BJ (cell line): ENCODE measurements at regions not wholly inside any gene's neighbourhood (a gene's known extent, or its start where the extent isn't known, plus 50 kb on each side); places are given as distances from the start of the nearest gene placed in this dataset.

Source experiments
- CTCF ChIA-PET: fragments of 350-600 bp; formaldehyde crosslinking; extraction: SDS; loops from one replicate; lab custom pipeline; 2021; ENCODE audit warnings: antibody characterized with exemption, inconsistent platforms; lab: Yijun Ruan, JAX
- POLR2A ChIA-PET: fragments of 300-600 bp; sonication (Branson Sonifier 250); formaldehyde crosslinking; extraction: SDS; loops from one replicate; lab custom pipeline; 2021; ENCODE audit warnings: antibody characterized with exemption; lab: Charles Lee
- DNase-seq: peaks from one replicate; pipeline ENCODE4 v3.0.0-alpha.2; 2011; ENCODE audit warnings: low read depth
- H3K27me3 ChIP-seq: 2 replicates; pipeline ENCODE4 v1.6.0; 2011; ENCODE audit warnings: low read length; ENCODE audit not compliant: control insufficient read depth, insufficient read depth
- H3K36me3 ChIP-seq: 2 replicates; pipeline ENCODE4 v1.5.1; 2011; ENCODE audit warnings: low read length; ENCODE audit not compliant: control insufficient read depth, insufficient read depth
- H3K4me3 ChIP-seq: 2 replicates; pipeline ENCODE4 v1.5.1; 2011; ENCODE audit warnings: low read depth, mild to moderate bottlenecking, control low read depth, low read length
- CTCF ChIP-seq: IDR thresholded peaks from 2 replicates; pipeline ENCODE4 v1.5.1; 2011; ENCODE audit warnings: low read depth, mild to moderate bottlenecking, control low read depth, inconsistent platforms, low read length, moderate library complexity; ENCODE audit not compliant: insufficient read depth

GRCh38 chr20:40891351-40891750, 137.3 kb upstream of the TOP1 start:
- H3K36me3 ChIP-seq = no peaks in the 10 kb centered on the region
- peaks cover 2% of the 10 kb centered on the region for H3K27me3 ChIP-seq
- TF ChIP-seq CTCF = no peak
- POLR2A ChIA-PET = no interaction called here
- H3K4me3 ChIP-seq = no peak overlapping the region
- DNase-seq = no peak
- CTCF ChIA-PET = no interaction called here

DNA sequence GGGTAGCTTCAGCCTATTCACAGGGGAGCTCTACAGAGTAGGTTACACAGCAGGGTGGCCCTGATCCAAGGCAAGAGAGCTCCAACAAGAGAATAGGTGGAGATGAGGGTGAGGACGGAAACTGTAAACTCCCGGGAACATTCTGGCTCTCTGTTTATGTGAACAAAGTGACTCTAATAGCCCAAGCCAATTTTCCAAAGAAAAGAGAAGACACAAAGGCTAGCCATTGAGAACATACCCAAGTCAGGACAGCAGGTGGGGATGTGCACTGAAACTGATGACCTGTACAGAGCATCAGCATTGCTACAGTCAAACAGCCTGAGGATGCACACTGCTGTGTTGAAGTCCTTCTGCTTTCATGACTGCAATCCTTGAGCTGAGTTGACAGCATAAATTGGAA, 136.0 kb upstream of the TOP1 start:
- Histone ChIP-seq H3K27me3 (peaks cover 2% of the 10 kb centered on the region), H3K4me3 (no peak overlapping the region), H3K36me3 (no peaks in the 10 kb centered on the region)
- POLR2A ChIA-PET = no interaction called here
- DNase-seq = no peak
- TF ChIP-seq CTCF = no peak
- CTCF ChIA-PET = no interaction called here

DNA sequence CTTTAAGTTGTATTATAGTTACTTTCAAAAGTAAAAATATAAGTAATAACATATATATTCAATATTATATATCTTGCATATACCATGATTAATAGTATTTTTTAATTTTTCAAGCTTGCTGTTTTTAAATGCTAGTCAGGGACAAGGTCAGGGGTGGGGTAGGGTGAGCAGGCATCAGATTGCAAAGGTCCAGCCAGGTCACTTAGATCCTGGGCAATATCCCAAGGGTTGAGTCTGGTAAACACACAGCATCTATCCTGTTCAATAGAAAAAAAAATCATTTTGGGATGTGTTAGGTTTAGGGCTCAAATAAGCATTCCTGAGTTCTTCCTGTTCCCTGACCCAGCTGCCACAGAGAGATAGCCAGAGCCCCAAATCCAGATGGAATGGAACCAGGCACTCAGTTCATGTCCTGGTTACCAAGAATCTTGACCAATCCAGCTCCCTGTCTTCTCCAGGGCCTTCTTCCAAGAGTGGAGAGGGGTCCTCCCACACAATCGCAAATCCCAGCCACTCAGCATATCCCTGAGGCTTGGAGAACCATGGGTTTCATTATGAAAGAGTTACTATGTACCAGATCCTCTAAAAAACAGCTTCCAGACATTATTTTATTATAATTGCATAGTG, 134.9 kb upstream of the TOP1 start:
- POLR2A ChIA-PET = no interaction called here
- no peak overlapping the region for H3K4me3 ChIP-seq
- H3K27me3 ChIP-seq = peaks cover 2% of the 10 kb centered on the region
- no peaks in the 10 kb centered on the region for H3K36me3 ChIP-seq
- CTCF ChIA-PET = no interaction called here
- DNase-seq = no peak
- no peak for TF ChIP-seq CTCF

GRCh38 chr20:40894237-40894630, 134.4 kb upstream of the TOP1 start:
- CTCF ChIA-PET = no interaction called here
- POLR2A ChIA-PET = no interaction called here
- DNase-seq = no peak
- H3K36me3 ChIP-seq = no peaks in the 10 kb centered on the region
- no peak for TF ChIP-seq CTCF
- peaks cover 2% of the 10 kb centered on the region for H3K27me3 ChIP-seq
- H3K4me3 ChIP-seq = no peak overlapping the region

DNA sequence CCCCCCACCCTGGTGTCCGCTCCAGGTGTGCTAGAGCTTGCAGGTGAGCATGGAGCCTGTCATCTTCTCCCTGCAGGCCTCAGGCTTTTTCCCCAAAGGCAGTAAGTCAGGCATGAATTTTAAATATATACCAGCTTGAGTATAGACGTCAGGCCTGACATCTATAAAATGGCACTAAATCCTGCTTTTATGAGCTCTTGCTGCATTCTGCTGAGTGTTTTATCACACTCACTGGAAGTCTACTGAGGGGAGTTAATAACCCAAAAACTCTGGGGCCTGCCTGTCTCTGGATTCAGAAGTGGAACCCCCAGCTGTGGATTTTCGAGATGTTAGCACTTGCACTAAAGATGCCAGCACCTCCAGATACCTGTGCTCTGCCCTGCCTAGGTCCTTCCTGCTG, 133.4 kb upstream of the TOP1 start:
- ChIA-PET POLR2A (no interaction called here), CTCF (no interaction called here)
- Histone ChIP-seq H3K4me3 (no peak overlapping the region), H3K36me3 (no peaks in the 10 kb centered on the region), H3K27me3 (peaks cover 2% of the 10 kb centered on the region)
- no peak for DNase-seq
- no peak for TF ChIP-seq CTCF
